HCT116 (cell line): ENCODE measurements at regions not wholly inside any gene's neighbourhood (a gene's known extent, or its start where the extent isn't known, plus 50 kb on each side); places are given as distances from the start of the nearest gene placed in this dataset.

Source experiments
- ATAC-seq: fragments of 200-7000 bp; cut with Tn5 transposase; 2 replicates; pipeline ENCODE4 v1.9.1; 2020; ENCODE audit warnings: mild to moderate bottlenecking, moderate library complexity
- BruUV-seq: library from RNA; stranded (reverse); fragments of 400-500 nt; replicated peaks from 2 replicates; lab custom pipeline; 2021; lab: Mats Ljungman, UMichigan
- CTCF ChIA-PET: fragments of 300-600 bp; sonication (Branson Sonifier 250); formaldehyde crosslinking; loops from one replicate; lab custom pipeline; 2021; ENCODE audit warnings: antibody characterized with exemption; lab: Charles Lee
- POLR2A ChIA-PET: fragments of 300-600, 350-600 bp; sonication (Branson Sonifier 250); formaldehyde crosslinking; loops from one replicate; lab custom pipeline; 2021; ENCODE audit warnings: antibody characterized with exemption; lab: Charles Lee
- RAD21 ChIA-PET, 2 experiments: fragments of 300-600 bp; sonication (Branson Sonifier 250); formaldehyde crosslinking; loops; one replicate each; lab custom pipeline; 2023; ENCODE audit warnings: low total read pairs in 2 of 2; ENCODE audit not compliant: uncharacterized antibody in 2 of 2, unreplicated experiment in 2 of 2, low non-redundant PET in 1 of 2; lab: Charles Lee
- DNase-seq: peaks from one replicate; pipeline ENCODE4 v3.0.0-alpha.2; 2010; ENCODE audit warnings: low read depth, low spot score
- H2AFZ ChIP-seq: fragments of 200-600 bp; shearing (Covaris generic), sonication (generic); 2 replicates; pipeline ENCODE4 v1.6.1; 2017; ENCODE audit warnings: low read depth, mixed run types, mixed read lengths, antibody characterized with exemption, low read length; ENCODE audit not compliant: poor library complexity, severe bottlenecking
- H3K27ac ChIP-seq: 2 replicates; pipeline ENCODE4 v1.5.1; 2012; ENCODE audit warnings: low read depth, low read length
- H3K27me3 ChIP-seq: fragments of 200-600 bp; sonication (generic); 2 replicates; pipeline ENCODE4 v1.6.1; 2016; ENCODE audit warnings: mixed run types, low read length, mixed read lengths; ENCODE audit not compliant: insufficient read depth
- H3K36me3 ChIP-seq, 2 experiments: fragments of 200-500 bp in 1 of 2; fragments of 200-600 bp in 1 of 2; sonication (Bioruptor generic) in 1 of 2; sonication (generic) in 1 of 2; 2 replicates each; pipeline versions ENCODE4 v1.5.1 to v1.6.1; 2014 to 2016; ENCODE audit warnings: low read length in 2 of 2, inconsistent platforms in 1 of 2, mixed read lengths in 1 of 2, mixed run types in 1 of 2; ENCODE audit not compliant: insufficient read depth in 2 of 2, control insufficient read depth in 1 of 2
- H3K4me1 ChIP-seq, 2 experiments: fragments of 200-600 bp in 1 of 2; sonication (generic) in 1 of 2; 2 replicates each; pipeline versions ENCODE4 v1.5.1 to v1.6.1; 2012 to 2017; ENCODE audit warnings: low read length in 2 of 2, inconsistent platforms in 1 of 2, mild to moderate bottlenecking in 1 of 2, mixed read lengths in 1 of 2, mixed run types in 1 of 2, moderate library complexity in 1 of 2; ENCODE audit not compliant: insufficient read depth in 2 of 2, control insufficient read depth in 1 of 2
- H3K4me2 ChIP-seq: fragments of 200-600 bp; sonication (generic); 2 replicates; pipeline ENCODE4 v1.6.1; 2017; ENCODE audit warnings: mixed run types, low read length, mixed read lengths
- H3K4me3 ChIP-seq, 2 experiments: fragments of 200-600 bp in 1 of 2; sonication (generic) in 1 of 2; replicated peaks in 1 of 2; 2 replicates each; pipeline ENCODE4 v1.5.1; 2011 to 2016; ENCODE audit warnings: low read length in 2 of 2, control low read depth in 1 of 2, low read depth in 1 of 2, mild to moderate bottlenecking in 1 of 2, mixed read lengths in 1 of 2, mixed run types in 1 of 2
- H3K79me2 ChIP-seq: fragments of 200-600 bp; sonication (generic); 2 replicates; pipeline ENCODE4 v1.6.1; 2017; ENCODE audit warnings: mild to moderate bottlenecking, mixed run types, low read length, moderate library complexity, mixed read lengths; ENCODE audit not compliant: insufficient read depth
- H3K9ac ChIP-seq: fragments of 200-600 bp; sonication (generic); 2 replicates; pipeline ENCODE4 v1.6.1; 2016; ENCODE audit warnings: low read length, mixed read lengths
- H3K9me2 ChIP-seq: fragments of 200-600 bp; sonication (generic), shearing (Covaris generic); 2 replicates; pipeline ENCODE4 v1.6.1; 2017; ENCODE audit warnings: mixed run types, mild to moderate bottlenecking, moderate library complexity; ENCODE audit not compliant: insufficient read depth
- H3K9me3 ChIP-seq, 2 experiments: fragments of 200-500 bp in 1 of 2; fragments of 200-600 bp in 1 of 2; sonication (Bioruptor generic) in 1 of 2; sonication (generic) in 1 of 2; 2 replicates each; pipeline ENCODE4 v1.6.1; 2014 to 2017; ENCODE audit warnings: low read length in 2 of 2, mixed read lengths in 2 of 2, inconsistent platforms in 1 of 2, low read depth in 1 of 2, mild to moderate bottlenecking in 1 of 2, mixed run types in 1 of 2, moderate library complexity in 1 of 2; ENCODE audit not compliant: control insufficient read depth in 1 of 2, insufficient read depth in 1 of 2
- H4K20me1 ChIP-seq: fragments of 200-600 bp; sonication (generic), shearing (Covaris generic); 2 replicates; pipeline ENCODE4 v1.6.1; 2017; ENCODE audit warnings: mixed run types, mild to moderate bottlenecking, moderate library complexity; ENCODE audit not compliant: insufficient read depth
- CBX3 ChIP-seq: IDR thresholded peaks from 2 replicates; pipeline ENCODE4 v1.6.1; 2012; ENCODE audit warnings: low read depth
- CEBPB ChIP-seq: IDR thresholded peaks from 2 replicates; pipeline ENCODE4 v1.6.1; 2012; ENCODE audit warnings: low read depth
- EGR1 ChIP-seq: IDR thresholded peaks from 2 replicates; pipeline ENCODE4 v1.6.1; 2012; ENCODE audit warnings: low read depth
- EZH2 ChIP-seq: fragments of 200-600 bp; sonication (generic); IDR thresholded peaks from 2 replicates; pipeline ENCODE4 v1.6.1; 2017; ENCODE audit warnings: antibody characterized with exemption, mixed run types
- EZH2phosphoT487 ChIP-seq: fragments of 200-600 bp; IDR thresholded peaks from 2 replicates; pipeline ENCODE4 v1.6.1; 2018; ENCODE audit warnings: antibody characterized with exemption, borderline replicate concordance
- FOSL1 ChIP-seq: IDR thresholded peaks from 2 replicates; pipeline ENCODE4 v1.6.1; 2012; ENCODE audit warnings: low read depth
- POLR2A ChIP-seq: IDR thresholded peaks from 2 replicates; pipeline ENCODE4 v1.7.0; 2011; ENCODE audit warnings: borderline replicate concordance; ENCODE audit not compliant: insufficient read depth, insufficient read length; ENCODE audit errors: extremely low read depth
- POLR2AphosphoS5 ChIP-seq: IDR thresholded peaks from 2 replicates; pipeline ENCODE4 v1.6.1; 2011; ENCODE audit warnings: mild to moderate bottlenecking, low read depth, low read length, moderate library complexity
- RAD21 ChIP-seq: IDR thresholded peaks from 2 replicates; pipeline ENCODE4 v1.6.1; 2012; ENCODE audit warnings: low read depth, mild to moderate bottlenecking
- SRF ChIP-seq: IDR thresholded peaks from 2 replicates; pipeline ENCODE4 v1.6.1; 2012; ENCODE audit warnings: low read depth
- TCF7L2 ChIP-seq: IDR thresholded peaks from 2 replicates; pipeline ENCODE4 v1.7.0; 2011; ENCODE audit warnings: borderline replicate concordance, inconsistent platforms; ENCODE audit not compliant: insufficient read depth, insufficient read length; ENCODE audit errors: extremely low read depth
- ZNF274 ChIP-seq: fragments of 200-500 bp; sonication (Bioruptor generic); IDR thresholded peaks from 2 replicates; pipeline ENCODE4 v1.6.1; 2014; ENCODE audit warnings: mild to moderate bottlenecking, low read depth, low read length, inconsistent platforms
- intact Hi-C: fragments of 100-400 bp; cut with micrococcal nuclease; formaldehyde crosslinking; loops from 2 replicates; pipeline ENCODE4 v1.10.0; 2022
- TF ChIP-seq, protein P1 (sequence below): IDR thresholded peaks from 2 replicates; pipeline ENCODE4 v1.6.1; 2012; ENCODE audit warnings: low read depth
- TF ChIP-seq, protein P2 (sequence below), 3 experiments: fragments of 200-600 bp in 1 of 3; sonication (generic) in 1 of 3; IDR thresholded peaks in 2 of 3; conservative IDR thresholded peaks in 1 of 3; 2 replicates each; pipeline ENCODE4 v1.5.1; 2012 to 2017; ENCODE audit warnings: low read depth in 2 of 3, low read length in 2 of 3, antibody characterized with exemption in 1 of 3, borderline replicate concordance in 1 of 3, control low read depth in 1 of 3, mild to moderate bottlenecking in 1 of 3, mixed read lengths in 1 of 3, mixed run types in 1 of 3, moderate library complexity in 1 of 3; ENCODE audit not compliant: insufficient read depth in 1 of 3
- TF ChIP-seq, protein P3 (sequence below): IDR thresholded peaks from 2 replicates; pipeline ENCODE4 v1.6.1; 2012
- TF ChIP-seq, protein P4 (sequence below): IDR thresholded peaks from 2 replicates; pipeline ENCODE4 v1.6.1; 2012

DNA sequence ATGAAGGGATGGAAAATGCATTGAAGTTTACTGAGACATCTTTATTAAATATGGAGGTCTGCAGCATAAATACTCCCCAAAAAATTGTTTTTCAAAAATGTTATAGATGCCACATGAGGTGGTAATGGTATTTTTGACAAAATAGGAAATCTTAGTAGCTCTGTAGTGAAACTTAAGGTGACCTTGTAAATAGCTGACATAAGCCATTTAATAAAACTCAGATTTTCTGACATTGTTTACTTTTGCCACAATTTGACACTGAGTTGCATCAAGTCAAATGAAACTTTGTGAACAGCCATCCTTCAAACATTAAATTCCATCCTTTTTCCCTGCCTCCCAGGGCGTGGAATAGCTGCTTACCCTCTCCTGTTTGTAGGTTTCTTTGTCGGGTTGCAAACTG is 953.1 kb downstream of the PCDH17 start (continued):
- TF ChIP-seq, protein P1, sequence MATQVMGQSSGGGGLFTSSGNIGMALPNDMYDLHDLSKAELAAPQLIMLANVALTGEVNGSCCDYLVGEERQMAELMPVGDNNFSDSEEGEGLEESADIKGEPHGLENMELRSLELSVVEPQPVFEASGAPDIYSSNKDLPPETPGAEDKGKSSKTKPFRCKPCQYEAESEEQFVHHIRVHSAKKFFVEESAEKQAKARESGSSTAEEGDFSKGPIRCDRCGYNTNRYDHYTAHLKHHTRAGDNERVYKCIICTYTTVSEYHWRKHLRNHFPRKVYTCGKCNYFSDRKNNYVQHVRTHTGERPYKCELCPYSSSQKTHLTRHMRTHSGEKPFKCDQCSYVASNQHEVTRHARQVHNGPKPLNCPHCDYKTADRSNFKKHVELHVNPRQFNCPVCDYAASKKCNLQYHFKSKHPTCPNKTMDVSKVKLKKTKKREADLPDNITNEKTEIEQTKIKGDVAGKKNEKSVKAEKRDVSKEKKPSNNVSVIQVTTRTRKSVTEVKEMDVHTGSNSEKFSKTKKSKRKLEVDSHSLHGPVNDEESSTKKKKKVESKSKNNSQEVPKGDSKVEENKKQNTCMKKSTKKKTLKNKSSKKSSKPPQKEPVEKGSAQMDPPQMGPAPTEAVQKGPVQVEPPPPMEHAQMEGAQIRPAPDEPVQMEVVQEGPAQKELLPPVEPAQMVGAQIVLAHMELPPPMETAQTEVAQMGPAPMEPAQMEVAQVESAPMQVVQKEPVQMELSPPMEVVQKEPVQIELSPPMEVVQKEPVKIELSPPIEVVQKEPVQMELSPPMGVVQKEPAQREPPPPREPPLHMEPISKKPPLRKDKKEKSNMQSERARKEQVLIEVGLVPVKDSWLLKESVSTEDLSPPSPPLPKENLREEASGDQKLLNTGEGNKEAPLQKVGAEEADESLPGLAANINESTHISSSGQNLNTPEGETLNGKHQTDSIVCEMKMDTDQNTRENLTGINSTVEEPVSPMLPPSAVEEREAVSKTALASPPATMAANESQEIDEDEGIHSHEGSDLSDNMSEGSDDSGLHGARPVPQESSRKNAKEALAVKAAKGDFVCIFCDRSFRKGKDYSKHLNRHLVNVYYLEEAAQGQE: no peak
- TF ChIP-seq EZH2 (no peak), CBX3 (no peak), TCF7L2 (no peak), CEBPB (no peak), POLR2A (no peak), EGR1 (no peak), FOSL1 (no peak)
- TF ChIP-seq, protein P2, sequence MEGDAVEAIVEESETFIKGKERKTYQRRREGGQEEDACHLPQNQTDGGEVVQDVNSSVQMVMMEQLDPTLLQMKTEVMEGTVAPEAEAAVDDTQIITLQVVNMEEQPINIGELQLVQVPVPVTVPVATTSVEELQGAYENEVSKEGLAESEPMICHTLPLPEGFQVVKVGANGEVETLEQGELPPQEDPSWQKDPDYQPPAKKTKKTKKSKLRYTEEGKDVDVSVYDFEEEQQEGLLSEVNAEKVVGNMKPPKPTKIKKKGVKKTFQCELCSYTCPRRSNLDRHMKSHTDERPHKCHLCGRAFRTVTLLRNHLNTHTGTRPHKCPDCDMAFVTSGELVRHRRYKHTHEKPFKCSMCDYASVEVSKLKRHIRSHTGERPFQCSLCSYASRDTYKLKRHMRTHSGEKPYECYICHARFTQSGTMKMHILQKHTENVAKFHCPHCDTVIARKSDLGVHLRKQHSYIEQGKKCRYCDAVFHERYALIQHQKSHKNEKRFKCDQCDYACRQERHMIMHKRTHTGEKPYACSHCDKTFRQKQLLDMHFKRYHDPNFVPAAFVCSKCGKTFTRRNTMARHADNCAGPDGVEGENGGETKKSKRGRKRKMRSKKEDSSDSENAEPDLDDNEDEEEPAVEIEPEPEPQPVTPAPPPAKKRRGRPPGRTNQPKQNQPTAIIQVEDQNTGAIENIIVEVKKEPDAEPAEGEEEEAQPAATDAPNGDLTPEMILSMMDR (IDR thresholded peaks at IDR 0.05 in 2 of 3, conservative IDR thresholded peaks at IDR 0.05 in 1 of 3; ENCODE audit: borderline replicate concordance in 1 of 3, insufficient read depth in 1 of 3, low read depth in 2 of 3, low read length in 2 of 3): no peak

DNA sequence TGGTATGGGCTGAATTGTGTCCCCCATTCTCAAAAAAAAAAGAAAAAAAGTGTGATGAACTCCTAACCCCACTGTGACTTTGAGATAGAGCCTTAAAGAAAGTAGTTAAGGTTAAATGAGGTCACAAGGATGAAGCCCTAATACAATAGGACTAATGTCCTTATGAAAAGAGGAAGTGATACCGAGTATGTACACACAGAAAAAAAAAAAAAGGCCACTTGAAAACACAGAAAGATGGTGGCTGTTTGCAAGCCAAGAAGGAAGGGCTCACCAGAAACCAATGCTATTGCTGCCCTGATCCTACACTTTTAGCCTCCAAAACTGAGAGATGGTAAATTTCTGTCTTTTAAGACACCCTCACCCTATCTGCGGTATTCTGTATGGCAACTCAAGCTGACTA is 955.6 kb downstream of the PCDH17 start:
- Histone ChIP-seq H3K9me3 (peaks cover 0 to 18% of the 10 kb centered on the region in 2 experiments; a peak in 2 of 4 replicates), H3K4me3 (no peak overlapping the region), H3K36me3 (no peaks in the 10 kb centered on the region), H3K27me3 (no peaks in the 10 kb centered on the region), H3K79me2 (no peaks in the 10 kb centered on the region), H3K27ac (no peak overlapping the region), H2AFZ (no peak overlapping the region), H3K4me1 (no peaks in the 10 kb centered on the region), H4K20me1 (no peaks in the 10 kb centered on the region), H3K9ac (no peak overlapping the region), H3K4me2 (no peak overlapping the region), H3K9me2 (no peaks in the 10 kb centered on the region)
- ATAC-seq (no peak), DNase-seq (no peak)
- ChIA-PET CTCF (no interaction called here), POLR2A (no interaction called here), RAD21 (no interaction called here)
- no TSS peak for BruUV-seq
- intact Hi-C loops: no loop called here
- TF ChIP-seq, protein P3, sequence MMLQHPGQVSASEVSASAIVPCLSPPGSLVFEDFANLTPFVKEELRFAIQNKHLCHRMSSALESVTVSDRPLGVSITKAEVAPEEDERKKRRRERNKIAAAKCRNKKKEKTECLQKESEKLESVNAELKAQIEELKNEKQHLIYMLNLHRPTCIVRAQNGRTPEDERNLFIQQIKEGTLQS: no peak
- TF ChIP-seq, protein P1: no peak
- TF ChIP-seq EZH2: no peak
- no peak for TF ChIP-seq SRF
- TF ChIP-seq EZH2phosphoT487: no peak
- TF ChIP-seq, protein P4, sequence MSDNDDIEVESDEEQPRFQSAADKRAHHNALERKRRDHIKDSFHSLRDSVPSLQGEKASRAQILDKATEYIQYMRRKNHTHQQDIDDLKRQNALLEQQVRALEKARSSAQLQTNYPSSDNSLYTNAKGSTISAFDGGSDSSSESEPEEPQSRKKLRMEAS: no peak
- no peak for TF ChIP-seq POLR2AphosphoS5
- no peak for TF ChIP-seq RAD21
- no peak for TF ChIP-seq ZNF274
